Psoas muscle (tissue), 7 donors: ENCODE measurements at regions not wholly inside any gene's neighbourhood (a gene's known extent, or its start where the extent isn't known, plus 50 kb on each side); places are given as distances from the start of the nearest gene placed in this dataset.

Experiments
- ATAC-seq, 4 donors: fragments of 200-7000 bp; cut with Tn5 transposase; one replicate each; pipeline ENCODE4 v1.9.1; 2020; ENCODE audit warnings: moderate library complexity in 3 of 4, mild to moderate bottlenecking in 2 of 4
- DNase-seq, 2 donors: peaks; one replicate each; pipeline ENCODE4 v3.0.0-alpha.2; 2020
- H3K27ac ChIP-seq: fragments of 200-600 bp; one replicate; pipeline ENCODE4 v1.8.0; 2022
- H3K27me3 ChIP-seq, 3 donors: fragments of 200-600 bp in 1 of 3; one replicate each; pipeline versions ENCODE4 v1.6.1 to v1.8.0; 2013 to 2022; ENCODE audit warnings: low read length in 2 of 3, mild to moderate bottlenecking in 2 of 3, moderate library complexity in 1 of 3; ENCODE audit not compliant: insufficient read depth in 3 of 3
- H3K36me3 ChIP-seq, 2 donors: fragments of 200-600 bp in 1 of 2; one replicate each; pipeline versions ENCODE4 v1.6.1 to v1.8.0; 2013 to 2022; ENCODE audit warnings: low read depth in 1 of 2, mild to moderate bottlenecking in 1 of 2, moderate library complexity in 1 of 2; ENCODE audit not compliant: insufficient read depth in 1 of 2
- H3K4me1 ChIP-seq: fragments of 200-600 bp; one replicate; pipeline ENCODE4 v1.8.0; 2022
- H3K4me3 ChIP-seq: fragments of 200-600 bp; one replicate; pipeline ENCODE4 v1.8.0; 2022; ENCODE audit warnings: mild to moderate bottlenecking
- H3K9me3 ChIP-seq: fragments of 200-600 bp; one replicate; pipeline ENCODE4 v1.8.0; 2022
- CTCF ChIP-seq: fragments of 200-600 bp; IDR thresholded peaks from one replicate; pipeline ENCODE4 v1.8.0; 2022; ENCODE audit warnings: antibody characterized with exemption
- WGBS, 3 donors: extraction: QIAGEN DNeasy Blood & Tissue Kit; methylation state at CpG; one replicate each; pipeline versions ENCODE4 v1.1.6 to v1.1.7; 2013; 5-methylcytosine and 5-hydroxymethylcytosine counted together
- intact Hi-C, 2 donors: fragments of 100-400 bp; cut with DNase I; formaldehyde crosslinking; loops; one replicate each; pipeline versions ENCODE4 v1.11.0 to v1.14.2; 2022
- donor health status: healthy with polysubstance abuse.
- donor health status: DM: no; HTN: no; CAD: no; lungs with moderate emphysema.
- donor health status: Bipolar disorder and iron deficiency.
- donor health status: healthy.
- donor health status: DM: yes; HTN: yes; CAD: no.
- donor health status: DM: no; HTN: no; CAD: no.
- donor health status: DM: yes; HTN: yes; CAD: no.

GRCh38 chr5:5637173-5637572 lies 214.7 kb downstream of the ICE1 start:
- 31 to 35% (median 34%) methylated on average over 2 of the region's 2 CpGs for WGBS, 3 donors
- Histone ChIP-seq H3K9me3 (no peaks in the 10 kb centered on the region), H3K27me3 (peaks cover 0 to 1% (median 0%) of the 10 kb centered on the region in 3 donors), H3K4me3 (no peak overlapping the region), H3K4me1 (peaks cover 17% of the 10 kb centered on the region), H3K27ac (no peak overlapping the region), H3K36me3 (no peaks in the 10 kb centered on the region)
- no peak for ATAC-seq
- intact Hi-C loops, result no loop called here
- TF ChIP-seq CTCF, result no peak
- DNase-seq, result no peak

GRCh38 chr5:5634817-5635216 lies 212.3 kb downstream of the ICE1 start:
- Histone ChIP-seq H3K27ac (no peak overlapping the region), H3K4me1 (peaks cover 9% of the 10 kb centered on the region), H3K4me3 (no peak overlapping the region), H3K9me3 (no peaks in the 10 kb centered on the region), H3K27me3 (peaks cover 0 to 1% (median 0%) of the 10 kb centered on the region in 3 donors), H3K36me3 (no peaks in the 10 kb centered on the region)
- intact Hi-C loops, result no loop called here
- DNase-seq (no peak), ATAC-seq (no peak)
- WGBS, 3 donors, result 65 to 89% (median 88%) methylated on average over 4 of the region's 4 CpGs
- TF ChIP-seq CTCF, result no peak

- intact Hi-C loops, result no loop called here
- DNase-seq, result no peak
- no peak for TF ChIP-seq CTCF
- Histone ChIP-seq H3K27me3 (peaks cover 0 to 1% (median 0%) of the 10 kb centered on the region in 3 donors), H3K9me3 (no peaks in the 10 kb centered on the region), H3K4me1 (peaks cover 9% of the 10 kb centered on the region), H3K36me3 (no peaks in the 10 kb centered on the region), H3K4me3 (no peak overlapping the region), H3K27ac (no peak overlapping the region)
- WGBS, 3 donors, result 81 to 89% (median 81%) methylated on average over 4 of the region's 4 CpGs
- ATAC-seq, result no peak
Observed at GRCh38 chr5:5633579-5633978, 211.1 kb downstream of the ICE1 start.

GRCh38 chr5:5632678-5633077 lies 210.2 kb downstream of the ICE1 start:
- Histone ChIP-seq H3K4me3 (no peak overlapping the region), H3K36me3 (no peaks in the 10 kb centered on the region), H3K27ac (no peak overlapping the region), H3K4me1 (peaks cover 2% of the 10 kb centered on the region), H3K27me3 (peaks cover 0 to 1% (median 0%) of the 10 kb centered on the region in 3 donors), H3K9me3 (no peaks in the 10 kb centered on the region)
- intact Hi-C loops, result no loop called here
- 92 to 95% (median 94%) methylated on average over 2 of the region's 2 CpGs for WGBS, 3 donors
- TF ChIP-seq CTCF, result no peak
- DNase-seq, result no peak
- no peak for ATAC-seq

- peaks cover 0 to 1% (median 0%) of the 10 kb centered on the region in 3 donors for H3K27me3 ChIP-seq
- H3K4me1 ChIP-seq, result no peaks in the 10 kb centered on the region
- H3K4me3 ChIP-seq, result no peak overlapping the region
- no peaks in the 10 kb centered on the region for H3K36me3 ChIP-seq
- H3K27ac ChIP-seq, result no peak overlapping the region
- TF ChIP-seq CTCF, result no peak
- DNase-seq (no peak), ATAC-seq (no peak)
- 65 to 72% (median 66%) methylated on average over 5 of the region's 5 CpGs for WGBS, 3 donors
- H3K9me3 ChIP-seq, result no peaks in the 10 kb centered on the region
- intact Hi-C loops, result no loop called here
Observed at GRCh38 chr5:5629607-5629978, 207.1 kb downstream of the ICE1 start.
